Naive B cell (primary cell): ENCODE measurements at regions not wholly inside any gene's neighbourhood (a gene's known extent, or its start where the extent isn't known, plus 50 kb on each side); places are given as distances from the start of the nearest gene placed in this dataset.
"Not testable (repeated sequence)": the region's sequence is repeated elsewhere in the genome, so short reads cannot be mapped to it uniquely, and the experiment has no call there.

Source experiments
- ATAC-seq, 2 donors: fragments of 150-1000 bp; cut with Tn5 transposase; 2 replicates each; pipeline ENCODE4 v1.10.0; 2021; ENCODE audit warnings: low read depth in 2 of 2, mild to moderate bottlenecking in 2 of 2, moderate library complexity in 2 of 2
- DNase-seq: peaks from one replicate; pipeline ENCODE4 v3.0.0; 2022
- H3K27ac Mint-ChIP-seq, 6 donors: one replicate each; pipeline ENCODE4 v1.8.0; 2020 to 2022; ENCODE audit warnings: mild to moderate bottlenecking in 6 of 6, mixed read lengths in 6 of 6, moderate library complexity in 5 of 6, inconsistent platforms in 2 of 6
- H3K27me3 Mint-ChIP-seq, 3 donors: one replicate each; pipeline ENCODE4 v1.8.0; 2021 to 2022; ENCODE audit warnings: mixed read lengths in 3 of 3, mild to moderate bottlenecking in 1 of 3
- H3K36me3 Mint-ChIP-seq, 2 donors: one replicate each; pipeline ENCODE4 v1.8.0; 2020 to 2022; ENCODE audit warnings: mixed read lengths in 2 of 2, inconsistent platforms in 1 of 2, mild to moderate bottlenecking in 1 of 2
- H3K4me1 Mint-ChIP-seq, 3 donors: one replicate each; pipeline ENCODE4 v1.8.0; 2020 to 2022; ENCODE audit warnings: mixed read lengths in 3 of 3, inconsistent platforms in 1 of 3, mild to moderate bottlenecking in 1 of 3, moderate library complexity in 1 of 3
- H3K4me3 Mint-ChIP-seq, 8 donors: one replicate each; pipeline ENCODE4 v1.8.0; 2020 to 2022; ENCODE audit warnings: mild to moderate bottlenecking in 8 of 8, mixed read lengths in 8 of 8, moderate library complexity in 8 of 8, inconsistent platforms in 2 of 8
- H3K9me3 Mint-ChIP-seq, 7 donors: one replicate each; pipeline ENCODE4 v1.8.0; 2020 to 2022; ENCODE audit warnings: mixed read lengths in 7 of 7, mild to moderate bottlenecking in 5 of 7, inconsistent platforms in 2 of 7, moderate library complexity in 1 of 7

DNA sequence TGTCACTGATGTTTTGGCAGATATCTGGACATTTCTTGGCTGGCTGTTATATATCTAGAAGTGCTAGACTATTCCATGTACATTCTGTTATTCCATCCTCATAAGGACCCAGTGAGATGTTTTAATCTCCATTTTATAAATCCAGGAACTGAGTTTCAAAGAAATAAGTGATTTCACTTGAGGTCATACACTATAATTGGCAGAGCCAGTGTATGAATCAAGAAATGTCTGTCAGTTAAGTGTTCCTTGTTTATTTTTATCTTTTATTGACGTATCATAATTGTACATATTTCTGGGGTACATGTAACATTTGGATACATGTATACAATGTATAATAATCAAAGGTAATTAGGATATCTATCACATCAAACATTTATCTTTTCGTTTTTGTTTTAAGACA is 338.3 kb upstream of the KLF4 start:
- peaks cover 3 to 16% (median 11%) of the 10 kb centered on the region in 7 donors for H3K9me3 Mint-ChIP-seq
- no peak for DNase-seq
- peaks cover 0 to 10% (median 3%) of the 10 kb centered on the region in 3 donors for H3K4me1 Mint-ChIP-seq
- no peak overlapping the region for H3K4me3 Mint-ChIP-seq
- ATAC-seq = no peak
- H3K27ac Mint-ChIP-seq = peak overlapping the region in 1 of 6 donors; percentile 34
- peaks cover 0 to 20% (median 14%) of the 10 kb centered on the region in 3 donors for H3K27me3 Mint-ChIP-seq
- H3K36me3 Mint-ChIP-seq = no peaks in the 10 kb centered on the region

DNA sequence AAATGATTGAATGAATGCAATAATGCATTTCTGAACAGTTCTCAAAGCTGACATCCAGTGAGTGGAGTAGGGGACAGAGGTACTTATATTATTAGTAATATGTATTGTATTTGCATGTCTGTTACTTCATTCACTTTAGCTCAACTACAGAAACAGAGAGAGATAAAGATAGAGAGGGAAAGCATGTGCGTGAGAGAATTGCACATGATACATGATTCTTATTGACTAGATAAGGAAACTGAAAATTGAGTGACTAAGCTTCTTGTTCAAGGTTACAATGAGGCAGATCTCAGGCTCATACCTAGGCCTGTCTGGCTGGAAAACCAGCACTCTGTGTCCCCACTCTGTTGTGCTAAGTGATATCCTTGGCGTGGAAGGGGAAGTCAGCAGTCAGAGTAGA is 337.7 kb upstream of the KLF4 start:
- Mint-ChIP-seq H3K9me3 (peaks cover 3 to 16% (median 11%) of the 10 kb centered on the region in 7 donors), H3K27me3 (peaks cover 0 to 20% (median 13%) of the 10 kb centered on the region in 3 donors), H3K4me3 (no peak overlapping the region), H3K36me3 (no peaks in the 10 kb centered on the region), H3K4me1 (peaks cover 0 to 10% (median 3%) of the 10 kb centered on the region in 3 donors), H3K27ac (no peak overlapping the region)
- ATAC-seq (no peak), DNase-seq (no peak)

DNA sequence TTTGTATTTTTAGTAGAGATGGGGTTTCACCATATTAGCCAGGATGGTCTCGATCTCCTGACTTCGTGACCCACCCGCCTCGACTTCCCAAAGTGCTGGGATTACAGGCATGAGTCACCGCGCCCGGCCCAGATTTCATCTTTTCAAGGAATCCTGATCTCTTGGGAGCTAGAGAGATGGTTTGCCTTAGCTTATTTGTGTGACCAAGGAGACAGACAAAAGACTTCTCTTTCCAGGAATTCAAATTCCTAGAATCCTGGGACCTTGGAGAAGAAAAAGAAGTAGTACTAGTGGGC is 337.1 kb upstream of the KLF4 start:
- Mint-ChIP-seq H3K27me3 (peaks cover 0 to 14% (median 6%) of the 10 kb centered on the region in 3 donors), H3K4me1 (peaks cover 0 to 10% (median 3%) of the 10 kb centered on the region in 3 donors), H3K27ac (peak overlapping the region in 1 of 6 donors; percentile 52), H3K9me3 (peaks cover 3 to 16% (median 11%) of the 10 kb centered on the region in 7 donors)
- DNase-seq, H3K4me3 Mint-ChIP-seq, H3K36me3 Mint-ChIP-seq, ATAC-seq: not testable (repeated sequence)

DNA sequence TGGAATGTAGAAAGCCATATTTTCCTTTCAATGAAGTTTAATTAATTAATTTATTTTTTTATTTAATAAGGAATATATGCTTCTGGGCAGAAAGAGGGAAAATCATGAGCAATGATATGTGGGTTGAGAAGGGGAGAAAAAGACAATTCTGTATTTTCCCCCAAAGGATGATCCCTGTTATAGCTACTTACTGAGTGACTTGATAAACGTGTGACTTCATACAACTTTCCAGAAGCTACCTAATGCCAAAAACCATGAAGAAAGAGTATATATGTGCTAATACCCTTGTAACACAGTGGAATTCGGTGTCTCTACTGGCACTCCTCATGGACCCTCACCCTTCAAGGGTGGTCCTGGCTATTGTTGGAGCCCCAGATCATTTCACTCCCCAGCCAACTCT is 335.0 kb upstream of the KLF4 start:
- DNase-seq (no peak), ATAC-seq (no peak)
- peaks cover 0 to 12% (median 12%) of the 10 kb centered on the region in 3 donors for H3K27me3 Mint-ChIP-seq
- no peak overlapping the region for H3K27ac Mint-ChIP-seq
- H3K9me3 Mint-ChIP-seq = peaks cover 3 to 10% (median 5%) of the 10 kb centered on the region in 7 donors
- H3K4me1 Mint-ChIP-seq = peaks cover 2 to 7% (median 3%) of the 10 kb centered on the region in 3 donors
- no peaks in the 10 kb centered on the region for H3K36me3 Mint-ChIP-seq
- no peak overlapping the region for H3K4me3 Mint-ChIP-seq

DNA sequence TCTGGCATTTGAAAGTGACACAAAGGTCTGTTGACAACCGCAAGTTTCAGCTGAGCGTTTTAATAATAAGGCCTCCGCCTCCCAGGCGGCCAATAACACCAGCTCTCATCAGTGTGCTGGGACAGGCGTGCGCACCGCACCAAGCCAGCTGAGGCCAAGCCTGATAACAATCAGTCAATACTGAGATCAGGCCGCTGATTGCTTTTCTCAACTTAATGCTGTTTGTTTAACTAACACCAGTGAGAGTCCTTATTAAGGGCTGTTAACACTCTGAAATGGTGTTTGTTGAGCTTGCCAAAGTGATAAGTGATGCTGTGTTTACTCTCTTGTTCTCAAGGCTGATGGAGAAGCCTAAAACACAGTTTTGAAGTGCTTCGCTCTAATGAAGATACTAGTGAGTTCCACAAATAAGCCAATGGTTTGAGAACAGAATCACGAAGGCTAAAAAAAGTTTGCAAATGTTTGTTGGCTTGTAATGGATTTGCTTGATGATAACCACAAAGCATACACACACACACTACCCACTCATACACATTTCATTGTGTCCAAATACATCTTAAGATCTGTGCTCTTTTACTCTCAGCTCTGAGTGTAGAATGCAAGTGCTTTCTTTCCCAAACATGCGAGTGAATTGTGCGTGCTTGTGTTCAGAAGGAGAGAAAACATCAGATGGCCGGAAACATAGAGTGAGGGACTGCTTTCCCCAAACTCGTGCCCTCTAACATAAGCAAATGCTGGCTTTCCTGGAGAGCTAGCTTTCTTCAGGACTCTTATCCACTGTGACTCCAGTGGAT is 330.4 kb upstream of the KLF4 start:
- peak overlapping the region in 1 of 6 donors; percentile 20 for H3K27ac Mint-ChIP-seq
- peaks cover 0 to 2% (median 0%) of the 10 kb centered on the region in 7 donors for H3K9me3 Mint-ChIP-seq
- peaks cover 0 to 4% (median 2%) of the 10 kb centered on the region in 3 donors for H3K4me1 Mint-ChIP-seq
- DNase-seq (no peak), ATAC-seq (no peak)
- peaks cover 0 to 12% (median 12%) of the 10 kb centered on the region in 3 donors for H3K27me3 Mint-ChIP-seq
- H3K36me3 Mint-ChIP-seq = no peaks in the 10 kb centered on the region
- H3K4me3 Mint-ChIP-seq = peak overlapping the region in 1 of 8 donors; percentile 18

DNA sequence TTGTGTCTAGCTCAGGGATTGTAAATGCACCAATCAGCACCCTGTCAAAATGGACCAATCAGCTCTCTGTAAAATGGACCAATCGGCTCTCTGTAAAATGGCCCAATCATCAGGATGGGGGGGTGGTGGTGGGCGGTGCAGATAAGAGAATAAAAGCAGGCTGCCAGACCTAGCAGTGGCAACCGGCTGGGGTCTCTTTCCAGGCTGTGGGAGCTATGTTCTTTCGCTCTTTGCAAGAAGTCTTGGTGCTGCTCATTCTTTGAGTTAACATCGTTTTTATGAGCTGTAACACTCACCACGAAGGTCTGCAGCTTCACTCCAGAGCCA is 328.9 kb upstream of the KLF4 start:
- H3K27ac Mint-ChIP-seq, H3K36me3 Mint-ChIP-seq, ATAC-seq, H3K4me3 Mint-ChIP-seq, DNase-seq, H3K9me3 Mint-ChIP-seq, H3K4me1 Mint-ChIP-seq, H3K27me3 Mint-ChIP-seq: not testable (repeated sequence)

DNA sequence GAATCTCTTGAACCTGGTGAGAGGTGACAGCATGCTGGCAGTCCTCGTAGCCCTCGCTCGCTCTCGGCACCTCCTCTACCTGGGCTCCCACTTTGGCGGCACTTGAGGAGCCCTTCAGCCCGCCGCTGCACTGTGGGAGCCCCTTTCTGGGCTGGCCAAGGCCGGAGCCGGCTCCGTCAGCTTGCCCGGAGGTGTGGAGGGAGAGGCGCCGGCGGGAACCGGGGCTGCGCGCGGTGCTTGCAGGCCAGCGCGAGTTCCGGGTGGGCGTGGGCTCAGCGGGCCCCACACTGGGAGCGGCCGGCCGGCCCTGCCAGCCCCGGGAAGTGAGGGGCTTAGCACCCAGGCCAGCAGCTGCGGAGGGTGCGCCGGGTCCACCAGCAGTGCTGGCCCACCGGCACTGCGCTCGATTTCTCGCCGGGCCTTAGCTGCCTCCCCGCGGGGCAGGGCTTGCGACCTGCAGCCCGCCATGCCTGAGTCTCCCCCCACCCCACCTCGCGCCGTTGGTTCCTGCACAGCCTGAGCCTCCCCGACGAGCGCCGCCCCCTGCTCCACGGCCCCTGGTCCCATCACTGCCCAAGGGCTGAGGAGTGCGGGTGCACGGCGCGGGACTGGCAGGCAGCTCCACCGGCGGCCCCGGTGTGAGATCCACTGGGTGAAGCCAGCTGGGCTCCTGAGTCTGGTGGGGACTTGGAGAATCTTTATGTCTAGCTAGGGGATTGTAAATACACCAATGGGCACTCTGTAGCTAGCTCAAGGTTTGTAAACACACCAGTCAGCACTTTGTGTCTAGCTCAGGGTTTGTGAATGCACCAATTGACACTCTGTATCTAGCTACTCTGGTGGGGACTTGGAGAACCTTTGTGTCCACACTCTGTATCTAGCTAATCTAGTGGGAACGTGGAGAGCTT is 328.3 kb upstream of the KLF4 start:
- H3K9me3 Mint-ChIP-seq, H3K27ac Mint-ChIP-seq, DNase-seq, ATAC-seq, H3K4me1 Mint-ChIP-seq, H3K36me3 Mint-ChIP-seq, H3K27me3 Mint-ChIP-seq, H3K4me3 Mint-ChIP-seq: not testable (repeated sequence)

DNA sequence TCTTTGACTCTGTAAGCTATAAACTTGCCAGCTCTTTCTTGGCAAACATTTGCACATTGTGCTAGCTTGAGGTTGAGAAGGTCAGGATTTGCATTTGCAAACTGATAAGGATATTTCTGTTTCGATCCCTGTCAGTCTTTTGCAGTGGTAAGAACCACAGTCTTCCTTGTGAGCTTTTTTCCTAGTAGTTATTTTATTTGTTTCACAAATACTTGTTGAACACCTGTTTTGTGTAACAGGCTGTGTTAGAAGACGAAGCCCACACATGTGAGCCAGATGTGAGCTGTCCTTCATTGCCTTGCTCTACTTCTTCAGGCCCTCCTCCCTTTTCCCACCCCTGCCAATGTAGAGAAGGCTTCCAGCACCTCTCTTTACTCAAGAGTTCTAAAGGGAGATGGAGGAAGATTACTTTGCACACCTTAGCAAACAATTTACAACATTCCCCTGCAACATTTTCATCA is 327.0 kb upstream of the KLF4 start:
- Mint-ChIP-seq H3K4me3 (no peak overlapping the region), H3K36me3 (no peaks in the 10 kb centered on the region), H3K9me3 (peaks cover 0 to 3% (median 0%) of the 10 kb centered on the region in 7 donors), H3K4me1 (peaks cover 0 to 2% (median 0%) of the 10 kb centered on the region in 3 donors), H3K27ac (no peak overlapping the region), H3K27me3 (peaks cover 0 to 6% (median 0%) of the 10 kb centered on the region in 3 donors)
- DNase-seq (no peak), ATAC-seq (no peak)

DNA sequence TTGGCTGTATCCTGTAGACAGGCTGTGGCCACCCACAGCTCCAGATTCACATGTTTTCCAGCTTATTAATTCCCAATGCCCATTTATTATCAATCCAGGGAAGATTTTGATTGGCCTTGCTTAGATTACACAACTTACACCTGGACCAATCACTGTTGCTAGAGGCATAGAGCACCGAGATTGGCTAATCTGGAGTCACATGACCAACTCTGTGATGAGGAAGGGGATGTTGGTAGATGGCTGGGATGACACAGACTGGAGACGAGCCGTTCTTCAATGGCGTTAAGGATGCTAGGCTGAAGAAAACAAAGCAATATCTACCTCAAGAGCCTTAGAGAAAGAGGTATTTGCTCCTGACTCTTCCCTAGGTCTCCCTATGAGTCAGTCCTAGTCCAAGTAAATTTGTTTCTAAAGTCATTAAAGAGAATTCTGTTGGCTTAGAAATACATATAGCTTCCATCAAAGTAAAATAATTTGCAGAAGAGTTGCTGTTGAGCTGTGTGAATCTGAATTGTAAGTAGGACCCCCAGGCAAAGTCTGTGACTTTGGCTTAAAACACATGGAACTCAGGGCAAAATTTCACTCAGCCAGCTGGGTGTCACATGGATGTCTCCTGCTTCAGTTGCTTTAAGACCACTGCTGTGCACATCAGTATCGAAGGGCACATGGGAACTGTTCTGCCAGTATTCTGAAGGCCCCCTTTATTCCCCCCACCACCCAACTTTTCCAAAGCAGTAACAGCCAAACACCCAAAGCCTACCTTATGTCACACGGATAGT is 326.4 kb upstream of the KLF4 start:
- Mint-ChIP-seq H3K9me3 (peaks cover 0 to 4% (median 0%) of the 10 kb centered on the region in 7 donors), H3K27me3 (peaks cover 0 to 6% (median 0%) of the 10 kb centered on the region in 3 donors), H3K27ac (no peak overlapping the region), H3K4me1 (peaks cover 0 to 2% (median 0%) of the 10 kb centered on the region in 3 donors), H3K36me3 (no peaks in the 10 kb centered on the region), H3K4me3 (peak overlapping the region in 1 of 8 donors; percentile 35)
- ATAC-seq = no peak
- DNase-seq = no peak

DNA sequence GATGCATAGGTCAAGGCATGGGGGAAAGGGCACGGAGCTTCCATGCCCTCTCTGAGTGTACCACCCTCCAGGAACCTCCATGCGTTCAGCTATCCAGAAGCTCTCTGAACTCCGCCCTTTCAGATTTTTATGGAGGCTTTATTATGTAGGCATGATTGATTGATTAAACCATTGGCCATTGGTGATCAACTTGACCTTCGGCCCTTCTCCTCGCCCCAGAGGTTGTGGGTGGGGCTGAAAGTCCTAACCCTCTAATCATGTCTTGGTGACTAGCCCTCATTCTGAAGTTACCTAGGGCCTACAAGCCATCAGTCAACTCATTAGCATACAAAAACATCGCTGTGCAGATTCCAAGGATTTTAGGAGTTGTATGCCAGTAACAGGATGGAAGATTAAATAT is 323.7 kb upstream of the KLF4 start:
- DNase-seq = no peak
- Mint-ChIP-seq H3K9me3 (peaks cover 0 to 4% (median 0%) of the 10 kb centered on the region in 7 donors), H3K4me1 (peaks cover under 1 to 6% (median 3%) of the 10 kb centered on the region in 3 donors), H3K27me3 (peaks cover 0 to 2% (median 0%) of the 10 kb centered on the region in 3 donors), H3K36me3 (no peaks in the 10 kb centered on the region), H3K27ac (no peak overlapping the region), H3K4me3 (no peak overlapping the region)
- ATAC-seq = no peak

DNA sequence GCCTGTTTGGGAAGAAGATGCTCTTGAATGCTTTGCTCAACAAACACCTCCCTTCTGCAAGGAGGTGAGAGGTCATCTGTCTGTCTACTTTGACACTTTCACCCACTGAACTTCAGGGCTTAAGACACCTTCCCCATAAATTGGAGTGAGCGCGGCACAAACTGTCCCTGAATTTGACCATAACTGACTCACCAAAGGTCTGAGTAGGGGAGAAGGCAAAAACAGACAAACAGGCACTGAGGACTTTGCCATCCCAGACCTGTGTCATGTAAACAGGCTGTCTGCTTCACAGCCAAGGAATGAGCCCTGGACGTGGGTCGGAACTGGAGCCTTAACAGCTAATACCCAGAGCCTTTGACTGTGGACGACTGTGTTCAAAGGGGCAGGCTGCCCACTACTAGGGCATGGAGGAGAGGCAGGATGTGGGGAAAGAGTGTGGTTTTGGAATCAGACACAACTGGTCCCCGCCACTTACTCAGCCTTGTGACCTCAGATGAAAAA is 320.9 kb upstream of the KLF4 start:
- Mint-ChIP-seq H3K9me3 (peaks cover 0 to 4% (median 0%) of the 10 kb centered on the region in 7 donors), H3K4me1 (peaks cover 2 to 6% (median 3%) of the 10 kb centered on the region in 3 donors), H3K36me3 (no peaks in the 10 kb centered on the region), H3K4me3 (no peak overlapping the region), H3K27me3 (peaks cover 0 to 5% (median 0%) of the 10 kb centered on the region in 3 donors), H3K27ac (peak overlapping the region in 2 of 6 donors; percentile 11 to 44)
- no peak for DNase-seq
- no peak for ATAC-seq

DNA sequence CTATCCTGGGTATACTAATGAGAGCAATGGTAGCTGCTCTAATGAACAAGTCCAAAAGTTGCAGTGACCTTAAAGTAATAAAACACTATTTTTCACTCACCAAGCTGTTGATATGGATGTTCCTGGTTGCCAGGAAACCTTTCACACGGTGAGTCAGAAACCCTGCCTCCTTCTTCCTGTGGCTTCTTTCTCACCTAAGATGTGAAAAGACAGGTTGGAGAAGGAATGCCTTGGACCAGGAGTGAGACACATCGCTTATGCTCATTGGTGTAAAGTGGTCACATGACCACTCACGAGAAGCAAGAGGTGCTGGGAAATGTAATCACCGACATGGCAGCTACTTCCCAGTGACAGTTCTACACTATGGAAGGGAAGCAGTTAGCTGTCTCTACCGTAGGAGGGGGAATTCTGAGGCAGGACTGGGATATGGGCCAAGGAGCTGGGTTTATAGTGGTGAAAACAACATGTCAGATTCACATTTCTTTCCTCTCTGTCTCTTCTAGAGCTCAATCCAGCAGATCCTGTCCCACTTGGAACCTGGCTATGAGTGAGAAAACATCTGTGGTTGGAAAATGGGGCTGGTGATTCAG is 320.4 kb upstream of the KLF4 start:
- peaks cover 0 to 4% (median 0%) of the 10 kb centered on the region in 7 donors for H3K9me3 Mint-ChIP-seq
- H3K27me3 Mint-ChIP-seq = peaks cover 0 to 5% (median 0%) of the 10 kb centered on the region in 3 donors
- no peak overlapping the region for H3K4me3 Mint-ChIP-seq
- H3K36me3 Mint-ChIP-seq = no peaks in the 10 kb centered on the region
- H3K4me1 Mint-ChIP-seq = peaks cover 2 to 6% (median 3%) of the 10 kb centered on the region in 3 donors
- DNase-seq (no peak), ATAC-seq (no peak)
- H3K27ac Mint-ChIP-seq = peak overlapping the region in 3 of 6 donors; percentile 11 to 77 (median 69)
